ENCODE measurements at regions not wholly inside any gene's neighbourhood (a gene's known extent, or its start where the extent isn't known, plus 50 kb on each side); places are given as distances from the start of the nearest gene placed in this dataset.

- TF ChIP-seq RAD21 (IDR thresholded peaks at IDR 0.05 in 1 of 2, conservative IDR thresholded peaks at IDR 0.05 in 1 of 2; ENCODE audit: low read depth in 2 of 2, low read length in 2 of 2) = no peak
- no peak for TF ChIP-seq CTCF (IDR thresholded peaks at IDR 0.05; ENCODE audit: control extremely low read depth in 1 of 3, insufficient read depth in 1 of 3, low read depth in 1 of 3, low read length in 3 of 3)
- no peak for TF ChIP-seq CBX8 (IDR thresholded peaks at IDR 0.05; ENCODE audit: borderline replicate concordance, low read depth, low read length)
- no peak for TF ChIP-seq JUN (IDR thresholded peaks at IDR 0.05; ENCODE audit: low read depth, low read length)
- TF ChIP-seq POLR2A (IDR thresholded peaks at IDR 0.05; ENCODE audit: control extremely low read depth in 1 of 2, low read depth in 2 of 2, low read length in 2 of 2) = no peak
- no peak for TF ChIP-seq GTF2F1 (IDR thresholded peaks at IDR 0.05; ENCODE audit: borderline replicate concordance, low read depth, low read length)
- no peak for TF ChIP-seq JUND (IDR thresholded peaks at IDR 0.05; ENCODE audit: low read length)
These were observed 121.8 kb downstream of the NSG2 start (continued) for GRCh38 chr5:174167080-174167910.
